ENCODE measurements at regions not wholly inside any gene's neighbourhood (a gene's known extent, or its start where the extent isn't known, plus 50 kb on each side); places are given as distances from the start of the nearest gene placed in this dataset.

- Histone ChIP-seq H3K4me1 (no peaks in the 10 kb centered on the region), H3K36me3 (replicated peaks in 1 of 2; ENCODE audit: insufficient read depth in 1 of 2, low read depth in 2 of 2) (no peaks in the 10 kb centered on the region), H3K4me3 (no peak overlapping the region), H3K9me3 (no peaks in the 10 kb centered on the region), H3K27ac (no peak overlapping the region), H3K27me3 (no peaks in the 10 kb centered on the region)
- WGBS, 2 donors = 37 to 43% methylated on average over 3 of the region's 3 CpGs
- DNase-seq = no peak
- intact Hi-C loops (cut with DNase I) = no loop called here
- no peak for TF ChIP-seq POLR2A (IDR thresholded peaks at IDR 0.05)
- TF ChIP-seq CTCF (IDR thresholded peaks at IDR 0.05) = no peak
- ATAC-seq = no peak
Measured at GRCh38 chr13:76446191-76446590, 440.0 kb downstream of the KCTD12 start.

- Histone ChIP-seq H3K4me3 (no peak overlapping the region), H3K36me3 (replicated peaks in 1 of 2; ENCODE audit: insufficient read depth in 1 of 2, low read depth in 2 of 2) (no peaks in the 10 kb centered on the region), H3K27me3 (no peaks in the 10 kb centered on the region), H3K4me1 (no peaks in the 10 kb centered on the region), H3K27ac (no peak overlapping the region), H3K9me3 (no peaks in the 10 kb centered on the region)
- TF ChIP-seq CTCF (IDR thresholded peaks at IDR 0.05) (no peak), POLR2A (IDR thresholded peaks at IDR 0.05) (no peak)
- intact Hi-C loops (cut with DNase I) = no loop called here
- no peak for ATAC-seq
- DNase-seq = no peak
- WGBS, 2 donors = 48 to 56% methylated on average over 3 of the region's 3 CpGs
Measured at GRCh38 chr13:76440568-76440967, 445.6 kb downstream of the KCTD12 start.

GRCh38 chr13:76439546-76439945 is 446.7 kb downstream of the KCTD12 start:
- WGBS, 2 donors = 92 to 94% methylated on average over 2 of the region's 2 CpGs
- H3K27ac ChIP-seq = no peak overlapping the region
- no peaks in the 10 kb centered on the region for H3K4me1 ChIP-seq
- H3K9me3 ChIP-seq = no peaks in the 10 kb centered on the region
- no peak for TF ChIP-seq CTCF (IDR thresholded peaks at IDR 0.05)
- TF ChIP-seq POLR2A (IDR thresholded peaks at IDR 0.05) = no peak
- DNase-seq (no peak), ATAC-seq (no peak)
- no peaks in the 10 kb centered on the region for H3K36me3 ChIP-seq (replicated peaks in 1 of 2; ENCODE audit: insufficient read depth in 1 of 2, low read depth in 2 of 2)
- H3K4me3 ChIP-seq = no peak overlapping the region
- no peaks in the 10 kb centered on the region for H3K27me3 ChIP-seq
- intact Hi-C loops (cut with DNase I) = no loop called here

GRCh38 chr13:76438050-76438449 is 448.2 kb downstream of the KCTD12 start:
- H3K4me3 ChIP-seq = no peak overlapping the region
- 96 to 98% methylated on average over 2 of the region's 2 CpGs for WGBS, 2 donors
- DNase-seq (no peak), ATAC-seq (no peak)
- H3K27ac ChIP-seq = no peak overlapping the region
- no peak for TF ChIP-seq CTCF (IDR thresholded peaks at IDR 0.05)
- TF ChIP-seq POLR2A (IDR thresholded peaks at IDR 0.05) = no peak
- no peaks in the 10 kb centered on the region for H3K36me3 ChIP-seq (replicated peaks in 1 of 2; ENCODE audit: insufficient read depth in 1 of 2, low read depth in 2 of 2)
- no peaks in the 10 kb centered on the region for H3K4me1 ChIP-seq
- no peaks in the 10 kb centered on the region for H3K27me3 ChIP-seq
- intact Hi-C loops (cut with DNase I) = no loop called here
- H3K9me3 ChIP-seq = no peaks in the 10 kb centered on the region

GRCh38 chr13:76425935-76426334 is 460.3 kb downstream of the KCTD12 start:
- TF ChIP-seq POLR2A (IDR thresholded peaks at IDR 0.05) (no peak), CTCF (IDR thresholded peaks at IDR 0.05) (no peak)
- H3K4me3 ChIP-seq = no peak overlapping the region
- intact Hi-C loops (cut with DNase I) = no loop called here
- H3K27ac ChIP-seq = no peak overlapping the region
- no peaks in the 10 kb centered on the region for H3K9me3 ChIP-seq
- no peaks in the 10 kb centered on the region for H3K4me1 ChIP-seq
- H3K27me3 ChIP-seq = no peaks in the 10 kb centered on the region
- WGBS, 2 donors = 59 to 76% methylated on average over 2 of the region's 2 CpGs
- peak in 1 of 4 donors; percentile 3 for DNase-seq
- no peaks in the 10 kb centered on the region for H3K36me3 ChIP-seq (replicated peaks in 1 of 2; ENCODE audit: insufficient read depth in 1 of 2, low read depth in 2 of 2)
- ATAC-seq = peak; percentile 52

All from body of pancreas (tissue), 4 donors.